ENCODE measurements at regions not wholly inside any gene's neighbourhood (a gene's known extent, or its start where the extent isn't known, plus 50 kb on each side); places are given as distances from the start of the nearest gene placed in this dataset.

- DNase-seq, result no peak
- no peaks in the 10 kb centered on the region for H3K79me1 ChIP-seq (ENCODE audit: low read length)
- peaks cover 6% of the 10 kb centered on the region for H3K4me1 ChIP-seq (ENCODE audit: control insufficient read depth, low read depth, low read length)
- no peaks in the 10 kb centered on the region for H3K36me3 ChIP-seq (ENCODE audit: control insufficient read depth, insufficient read depth, low read length)
- no peak overlapping the region for H3K23ac ChIP-seq (ENCODE audit: low read length)
- no peak overlapping the region for H2BK5ac ChIP-seq (ENCODE audit: low read length)
- H3K56ac ChIP-seq (ENCODE audit: low read length), result peak overlapping the region; percentile 93
- no peak overlapping the region for H2AK5ac ChIP-seq (ENCODE audit: low read length)
- no peak overlapping the region for H3K4ac ChIP-seq (ENCODE audit: low read depth, low read length)
- H3K27me3 ChIP-seq (ENCODE audit: insufficient read depth, low read length, poor library complexity), result no peaks in the 10 kb centered on the region
- H3K4me3 ChIP-seq (ENCODE audit: low read length), result peak overlapping the region; percentile 25
- no peak overlapping the region for H2BK120ac ChIP-seq (ENCODE audit: low read depth, low read length)
- H3K4me2 ChIP-seq (ENCODE audit: low read length), result peak overlapping the region; percentile 62
- no peak overlapping the region for H3K18ac ChIP-seq (ENCODE audit: low read length)
- WGBS (ENCODE audit: extremely low coverage, insufficient coverage, low lambda C conversion rate), result no CpG with 5 or more reads among the region's 12 CpGs
- H3K9ac ChIP-seq (ENCODE audit: low read length), result peak overlapping the region; percentile 83
- no peak overlapping the region for H4K8ac ChIP-seq (ENCODE audit: low read depth, low read length)
- no peaks in the 10 kb centered on the region for H3K79me2 ChIP-seq (ENCODE audit: control insufficient read depth, insufficient read depth, low read length)
- H4K5ac ChIP-seq (ENCODE audit: low read length), result no peak overlapping the region
- H2BK15ac ChIP-seq (replicated peaks; ENCODE audit: low read depth), result no peak overlapping the region
- no peak overlapping the region for H3K27ac ChIP-seq (ENCODE audit: low read depth, low read length)
These were observed 119.1 kb upstream of the JUN start for GRCh38 chr1:58902830-58903513.

GRCh38 chr1:58903514-58904298 is 119.9 kb upstream of the JUN start:
- peak overlapping the region; percentile 55 for H3K18ac ChIP-seq (ENCODE audit: low read length)
- no peak overlapping the region for H2BK120ac ChIP-seq (ENCODE audit: low read depth, low read length)
- H3K56ac ChIP-seq (ENCODE audit: low read length), result peak overlapping the region; percentile 93
- H3K27ac ChIP-seq (ENCODE audit: low read depth, low read length), result no peak overlapping the region
- peak overlapping the region; percentile 62 for H3K4me2 ChIP-seq (ENCODE audit: low read length)
- no peak overlapping the region for H2BK5ac ChIP-seq (ENCODE audit: low read length)
- no peak overlapping the region for H4K8ac ChIP-seq (ENCODE audit: low read depth, low read length)
- H3K4me3 ChIP-seq (ENCODE audit: low read length), result peak overlapping the region; percentile 39
- H3K36me3 ChIP-seq (ENCODE audit: control insufficient read depth, insufficient read depth, low read length), result no peaks in the 10 kb centered on the region
- no peak overlapping the region for H2AK5ac ChIP-seq (ENCODE audit: low read length)
- no peaks in the 10 kb centered on the region for H3K79me2 ChIP-seq (ENCODE audit: control insufficient read depth, insufficient read depth, low read length)
- H3K4me1 ChIP-seq (ENCODE audit: control insufficient read depth, low read depth, low read length), result peaks cover 6% of the 10 kb centered on the region
- peak overlapping the region; percentile 10 for H3K4ac ChIP-seq (ENCODE audit: low read depth, low read length)
- H4K5ac ChIP-seq (ENCODE audit: low read length), result no peak overlapping the region
- H3K79me1 ChIP-seq (ENCODE audit: low read length), result no peaks in the 10 kb centered on the region
- peak; percentile 88 for DNase-seq
- no CpG with 5 or more reads among the region's 70 CpGs for WGBS (ENCODE audit: extremely low coverage, insufficient coverage, low lambda C conversion rate)
- no peak overlapping the region for H2BK15ac ChIP-seq (replicated peaks; ENCODE audit: low read depth)
- H3K27me3 ChIP-seq (ENCODE audit: insufficient read depth, low read length, poor library complexity), result no peaks in the 10 kb centered on the region
- peak overlapping the region; percentile 83 for H3K9ac ChIP-seq (ENCODE audit: low read length)
- H3K23ac ChIP-seq (ENCODE audit: low read length), result no peak overlapping the region

- Histone ChIP-seq H3K18ac (ENCODE audit: low read length) (no peak overlapping the region), H3K36me3 (ENCODE audit: control insufficient read depth, insufficient read depth, low read length) (no peaks in the 10 kb centered on the region), H3K9ac (ENCODE audit: low read length) (peak overlapping the region; percentile 83), H3K23ac (ENCODE audit: low read length) (no peak overlapping the region), H4K5ac (ENCODE audit: low read length) (no peak overlapping the region), H3K4me3 (ENCODE audit: low read length) (no peak overlapping the region), H2BK5ac (ENCODE audit: low read length) (no peak overlapping the region), H3K4me1 (ENCODE audit: control insufficient read depth, low read depth, low read length) (peaks cover 3% of the 10 kb centered on the region), H2BK120ac (ENCODE audit: low read depth, low read length) (no peak overlapping the region), H3K79me1 (ENCODE audit: low read length) (no peaks in the 10 kb centered on the region), H3K56ac (ENCODE audit: low read length) (peak overlapping the region; percentile 93), H3K79me2 (ENCODE audit: control insufficient read depth, insufficient read depth, low read length) (no peaks in the 10 kb centered on the region), H4K8ac (ENCODE audit: low read depth, low read length) (no peak overlapping the region), H2AK5ac (ENCODE audit: low read length) (no peak overlapping the region), H3K4ac (ENCODE audit: low read depth, low read length) (no peak overlapping the region), H2BK15ac (replicated peaks; ENCODE audit: low read depth) (no peak overlapping the region), H3K4me2 (ENCODE audit: low read length) (peak overlapping the region; percentile 56), H3K27ac (ENCODE audit: low read depth, low read length) (no peak overlapping the region), H3K27me3 (ENCODE audit: insufficient read depth, low read length, poor library complexity) (no peaks in the 10 kb centered on the region)
- WGBS (ENCODE audit: extremely low coverage, insufficient coverage, low lambda C conversion rate), result 100% methylated on average over 2 of the region's 8 CpGs
- DNase-seq, result no peak
These were observed 120.7 kb upstream of the JUN start for GRCh38 chr1:58904299-58905125.

- Histone ChIP-seq H2BK120ac (ENCODE audit: low read depth, low read length) (no peak overlapping the region), H3K4me2 (ENCODE audit: low read length) (no peak overlapping the region), H3K4ac (ENCODE audit: low read depth, low read length) (no peak overlapping the region), H3K79me2 (ENCODE audit: control insufficient read depth, insufficient read depth, low read length) (no peaks in the 10 kb centered on the region), H2AK5ac (ENCODE audit: low read length) (no peak overlapping the region), H3K27me3 (ENCODE audit: insufficient read depth, low read length, poor library complexity) (no peaks in the 10 kb centered on the region), H4K8ac (ENCODE audit: low read depth, low read length) (no peak overlapping the region), H3K4me1 (ENCODE audit: control insufficient read depth, low read depth, low read length) (peaks cover 3% of the 10 kb centered on the region), H2BK15ac (replicated peaks; ENCODE audit: low read depth) (no peak overlapping the region), H3K4me3 (ENCODE audit: low read length) (no peak overlapping the region), H3K23ac (ENCODE audit: low read length) (no peak overlapping the region), H4K5ac (ENCODE audit: low read length) (no peak overlapping the region), H2BK5ac (ENCODE audit: low read length) (no peak overlapping the region), H3K18ac (ENCODE audit: low read length) (no peak overlapping the region), H3K27ac (ENCODE audit: low read depth, low read length) (no peak overlapping the region), H3K56ac (ENCODE audit: low read length) (no peak overlapping the region), H3K79me1 (ENCODE audit: low read length) (no peaks in the 10 kb centered on the region), H3K36me3 (ENCODE audit: control insufficient read depth, insufficient read depth, low read length) (no peaks in the 10 kb centered on the region), H3K9ac (ENCODE audit: low read length) (no peak overlapping the region)
- DNase-seq, result no peak
- no CpG with 5 or more reads among the region's 3 CpGs for WGBS (ENCODE audit: extremely low coverage, insufficient coverage, low lambda C conversion rate)
These were observed 121.3 kb upstream of the JUN start for GRCh38 chr1:58905126-58905490.

- no peak overlapping the region for H3K9ac ChIP-seq (ENCODE audit: low read length)
- H3K23ac ChIP-seq (ENCODE audit: low read length), result peak overlapping the region; percentile 33
- no peaks in the 10 kb centered on the region for H3K79me1 ChIP-seq (ENCODE audit: low read length)
- H3K18ac ChIP-seq (ENCODE audit: low read length), result no peak overlapping the region
- H2BK120ac ChIP-seq (ENCODE audit: low read depth, low read length), result no peak overlapping the region
- H3K27me3 ChIP-seq (ENCODE audit: insufficient read depth, low read length, poor library complexity), result no peaks in the 10 kb centered on the region
- H4K5ac ChIP-seq (ENCODE audit: low read length), result no peak overlapping the region
- H3K4me2 ChIP-seq (ENCODE audit: low read length), result no peak overlapping the region
- no peaks in the 10 kb centered on the region for H3K36me3 ChIP-seq (ENCODE audit: control insufficient read depth, insufficient read depth, low read length)
- H2BK15ac ChIP-seq (replicated peaks; ENCODE audit: low read depth), result no peak overlapping the region
- no peak for DNase-seq
- H3K4me3 ChIP-seq (ENCODE audit: low read length), result no peak overlapping the region
- H2BK5ac ChIP-seq (ENCODE audit: low read length), result no peak overlapping the region
- no peak overlapping the region for H3K56ac ChIP-seq (ENCODE audit: low read length)
- no CpG with 5 or more reads among the region's 3 CpGs for WGBS (ENCODE audit: extremely low coverage, insufficient coverage, low lambda C conversion rate)
- H2AK5ac ChIP-seq (ENCODE audit: low read length), result no peak overlapping the region
- peaks cover 3% of the 10 kb centered on the region for H3K4me1 ChIP-seq (ENCODE audit: control insufficient read depth, low read depth, low read length)
- no peak overlapping the region for H3K27ac ChIP-seq (ENCODE audit: low read depth, low read length)
- H3K4ac ChIP-seq (ENCODE audit: low read depth, low read length), result no peak overlapping the region
- H3K79me2 ChIP-seq (ENCODE audit: control insufficient read depth, insufficient read depth, low read length), result no peaks in the 10 kb centered on the region
- no peak overlapping the region for H4K8ac ChIP-seq (ENCODE audit: low read depth, low read length)
These were observed 121.9 kb upstream of the JUN start for GRCh38 chr1:58905628-58906221.

All from mesendoderm (in vitro differentiated cells).